ENCODE measurements at regions not wholly inside any gene's neighbourhood (a gene's known extent, or its start where the extent isn't known, plus 50 kb on each side); places are given as distances from the start of the nearest gene placed in this dataset.

DNA sequence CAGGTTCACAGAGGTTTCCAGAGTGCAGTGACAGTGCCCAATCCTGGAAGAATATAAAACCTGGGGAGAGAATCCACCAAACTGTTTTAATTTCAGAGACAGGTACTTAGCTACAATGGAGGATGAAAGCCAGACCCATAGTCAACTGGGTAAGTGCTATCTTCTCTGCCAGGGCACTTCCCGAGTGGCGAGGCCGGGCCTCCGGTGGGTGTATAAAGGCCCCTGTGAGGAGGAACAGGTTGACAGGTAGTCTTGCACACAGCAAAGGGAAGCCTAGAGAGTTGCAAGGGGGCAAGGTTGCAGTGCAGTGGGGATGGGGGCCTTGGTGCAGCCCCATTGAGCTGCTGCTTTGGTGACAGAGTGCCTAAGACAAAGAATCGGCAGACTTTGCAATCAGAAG lies 130.7 kb downstream of the SLC38A6 start:
- no peaks in the 10 kb centered on the region for H3K36me3 ChIP-seq
- H3K9me3 ChIP-seq (ENCODE audit: low read depth) = no peaks in the 10 kb centered on the region
- peaks cover 10% of the 10 kb centered on the region for H3K4me1 ChIP-seq (ENCODE audit: low read depth)
- no peaks in the 10 kb centered on the region for H3K27me3 ChIP-seq
- TF ChIP-seq, protein P1, sequence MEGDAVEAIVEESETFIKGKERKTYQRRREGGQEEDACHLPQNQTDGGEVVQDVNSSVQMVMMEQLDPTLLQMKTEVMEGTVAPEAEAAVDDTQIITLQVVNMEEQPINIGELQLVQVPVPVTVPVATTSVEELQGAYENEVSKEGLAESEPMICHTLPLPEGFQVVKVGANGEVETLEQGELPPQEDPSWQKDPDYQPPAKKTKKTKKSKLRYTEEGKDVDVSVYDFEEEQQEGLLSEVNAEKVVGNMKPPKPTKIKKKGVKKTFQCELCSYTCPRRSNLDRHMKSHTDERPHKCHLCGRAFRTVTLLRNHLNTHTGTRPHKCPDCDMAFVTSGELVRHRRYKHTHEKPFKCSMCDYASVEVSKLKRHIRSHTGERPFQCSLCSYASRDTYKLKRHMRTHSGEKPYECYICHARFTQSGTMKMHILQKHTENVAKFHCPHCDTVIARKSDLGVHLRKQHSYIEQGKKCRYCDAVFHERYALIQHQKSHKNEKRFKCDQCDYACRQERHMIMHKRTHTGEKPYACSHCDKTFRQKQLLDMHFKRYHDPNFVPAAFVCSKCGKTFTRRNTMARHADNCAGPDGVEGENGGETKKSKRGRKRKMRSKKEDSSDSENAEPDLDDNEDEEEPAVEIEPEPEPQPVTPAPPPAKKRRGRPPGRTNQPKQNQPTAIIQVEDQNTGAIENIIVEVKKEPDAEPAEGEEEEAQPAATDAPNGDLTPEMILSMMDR (IDR thresholded peaks at IDR 0.05; ENCODE audit: low read depth, low read length) = no peak
- no peak overlapping the region for H3K4me3 ChIP-seq
- DNase-seq (ENCODE audit: low read depth in 1 of 2, low spot score in 1 of 2) = no peak
- H3K27ac ChIP-seq = no peak overlapping the region

GRCh38 chr14:61111209-61111665 lies 130.2 kb downstream of the SLC38A6 start:
- no peaks in the 10 kb centered on the region for H3K36me3 ChIP-seq
- DNase-seq (ENCODE audit: low read depth in 1 of 2, low spot score in 1 of 2) = peak in 1 of 2 donors; percentile 48
- TF ChIP-seq, protein P1 (IDR thresholded peaks at IDR 0.05; ENCODE audit: low read depth, low read length) = no peak
- H3K27ac ChIP-seq = peak overlapping the region; percentile 67
- no peaks in the 10 kb centered on the region for H3K27me3 ChIP-seq
- no peaks in the 10 kb centered on the region for H3K9me3 ChIP-seq (ENCODE audit: low read depth)
- H3K4me1 ChIP-seq (ENCODE audit: low read depth) = peaks cover 10% of the 10 kb centered on the region
- H3K4me3 ChIP-seq = no peak overlapping the region

- H3K4me3 ChIP-seq = no peak overlapping the region
- no peaks in the 10 kb centered on the region for H3K36me3 ChIP-seq
- peaks cover 10% of the 10 kb centered on the region for H3K4me1 ChIP-seq (ENCODE audit: low read depth)
- H3K27ac ChIP-seq = peak overlapping the region; percentile 67
- H3K9me3 ChIP-seq (ENCODE audit: low read depth) = no peaks in the 10 kb centered on the region
- no peaks in the 10 kb centered on the region for H3K27me3 ChIP-seq
- DNase-seq (ENCODE audit: low read depth in 1 of 2, low spot score in 1 of 2) = no peak
- TF ChIP-seq, protein P1 (IDR thresholded peaks at IDR 0.05; ENCODE audit: low read depth, low read length) = no peak
Observed at GRCh38 chr14:61110316-61111082, 129.5 kb downstream of the SLC38A6 start.

DNA sequence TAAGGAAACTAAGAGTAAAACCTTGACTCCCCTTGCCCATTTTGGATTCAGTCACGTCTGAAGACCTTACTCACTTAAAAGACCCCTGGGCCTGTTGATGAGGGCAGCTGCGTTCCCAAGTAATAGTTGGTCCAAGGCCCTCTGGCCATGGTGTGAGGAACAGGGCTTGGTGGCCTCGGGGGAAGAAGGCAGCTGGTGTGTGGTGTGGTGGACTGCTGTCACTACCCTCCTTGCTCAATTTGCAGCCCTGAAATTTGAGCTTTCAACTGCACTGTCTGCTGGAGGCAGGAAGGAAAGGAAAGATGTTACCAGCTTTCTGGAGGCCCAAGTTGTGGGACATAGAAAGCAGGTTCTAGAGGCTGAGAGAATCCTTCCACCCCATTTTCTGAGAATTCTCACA lies 128.2 kb downstream of the SLC38A6 start:
- H3K4me1 ChIP-seq (ENCODE audit: low read depth) = peaks cover 11% of the 10 kb centered on the region
- H3K27ac ChIP-seq = no peak overlapping the region
- DNase-seq (ENCODE audit: low read depth in 1 of 2, low spot score in 1 of 2) = no peak
- TF ChIP-seq, protein P1 (IDR thresholded peaks at IDR 0.05; ENCODE audit: low read depth, low read length) = no peak
- no peak overlapping the region for H3K4me3 ChIP-seq
- no peaks in the 10 kb centered on the region for H3K9me3 ChIP-seq (ENCODE audit: low read depth)
- H3K36me3 ChIP-seq = no peaks in the 10 kb centered on the region
- no peaks in the 10 kb centered on the region for H3K27me3 ChIP-seq

DNA sequence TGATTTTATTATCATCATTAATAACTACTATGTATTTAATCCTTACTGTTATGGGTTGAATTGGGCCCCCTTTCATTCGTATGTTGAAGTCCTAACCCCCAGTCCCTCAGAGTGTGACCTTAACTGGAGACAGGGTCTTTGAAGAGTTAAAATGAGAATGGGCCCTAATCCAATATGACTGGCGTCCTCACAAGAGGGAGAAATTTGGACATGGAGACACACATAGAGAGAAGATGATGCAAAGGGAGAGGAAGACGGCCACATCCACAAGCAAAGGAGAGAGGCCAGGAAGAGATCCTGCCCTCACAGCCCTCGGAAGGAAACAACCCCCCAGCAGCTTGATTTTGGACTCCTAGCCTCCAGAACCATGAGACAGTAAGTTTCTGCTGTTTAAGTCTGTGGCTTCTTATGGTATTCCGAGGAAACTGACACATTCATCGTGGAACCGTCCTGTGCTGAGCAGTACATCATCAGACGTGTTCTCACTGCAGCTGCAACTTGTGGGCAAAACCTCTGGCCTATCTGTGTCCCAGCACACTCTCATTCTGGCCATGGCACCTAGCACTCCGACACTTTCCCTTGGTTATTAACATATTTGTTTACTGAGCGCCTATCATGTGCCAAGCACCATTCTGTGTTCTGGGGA lies 127.6 kb downstream of the SLC38A6 start:
- H3K4me1 ChIP-seq (ENCODE audit: low read depth) = peaks cover 17% of the 10 kb centered on the region
- no peaks in the 10 kb centered on the region for H3K36me3 ChIP-seq
- H3K4me3 ChIP-seq = no peak overlapping the region
- H3K9me3 ChIP-seq (ENCODE audit: low read depth) = no peaks in the 10 kb centered on the region
- no peak overlapping the region for H3K27ac ChIP-seq
- H3K27me3 ChIP-seq = no peaks in the 10 kb centered on the region
- TF ChIP-seq, protein P1 (IDR thresholded peaks at IDR 0.05; ENCODE audit: low read depth, low read length) = no peak
- no peak for DNase-seq (ENCODE audit: low read depth in 1 of 2, low spot score in 1 of 2)

All from cardiac muscle cell (in vitro differentiated cells and primary cell).